Trophoblast cell (in vitro differentiated cells and primary cell): ENCODE measurements at regions not wholly inside any gene's neighbourhood (a gene's known extent, or its start where the extent isn't known, plus 50 kb on each side); places are given as distances from the start of the nearest gene placed in this dataset.

Source experiments
- DNase-seq, 2 donors: peaks; one replicate each; pipeline ENCODE4 v3.0.0-alpha.2; 2016
- H2AFZ ChIP-seq: 2 replicates; pipeline ENCODE4 v1.6.1; 2013; ENCODE audit warnings: low read length, moderate library complexity, mild to moderate bottlenecking; ENCODE audit not compliant: insufficient read depth, poor library complexity
- H2AK5ac ChIP-seq: 2 replicates; pipeline ENCODE4 v1.6.1; 2013; ENCODE audit warnings: mild to moderate bottlenecking, low read length
- H2BK120ac ChIP-seq: 2 replicates; pipeline ENCODE4 v1.6.1; 2013; ENCODE audit warnings: low read length, mild to moderate bottlenecking, moderate library complexity; ENCODE audit not compliant: insufficient read depth, poor library complexity
- H2BK12ac ChIP-seq: 2 replicates; pipeline ENCODE4 v1.6.1; 2013; ENCODE audit warnings: mild to moderate bottlenecking, low read length, moderate library complexity
- H2BK5ac ChIP-seq: 2 replicates; pipeline ENCODE4 v1.6.1; 2013; ENCODE audit warnings: low read length, low read depth, moderate library complexity, mild to moderate bottlenecking; ENCODE audit not compliant: poor library complexity
- H3K14ac ChIP-seq: 2 replicates; pipeline ENCODE4 v1.6.1; 2013; ENCODE audit warnings: mild to moderate bottlenecking, low read length
- H3K18ac ChIP-seq: 2 replicates; pipeline ENCODE4 v1.6.1; 2013; ENCODE audit warnings: mild to moderate bottlenecking, low read length
- H3K23ac ChIP-seq: 2 replicates; pipeline ENCODE4 v1.6.1; 2013; ENCODE audit warnings: low read length
- H3K27ac ChIP-seq: 2 replicates; pipeline ENCODE4 v1.5.1; 2013; ENCODE audit warnings: low read depth, mild to moderate bottlenecking, inconsistent platforms, low read length, moderate library complexity
- H3K27me3 ChIP-seq: 2 replicates; pipeline ENCODE4 v1.6.1; 2013; ENCODE audit warnings: inconsistent platforms, mild to moderate bottlenecking, low read length, moderate library complexity; ENCODE audit not compliant: insufficient read depth
- H3K36me3 ChIP-seq, 2 experiments: 1 replicate in 1 of 2; 2 replicates in 1 of 2; pipeline ENCODE4 v1.6.1; 2013; ENCODE audit warnings: low read length in 2 of 2, mild to moderate bottlenecking in 2 of 2, moderate library complexity in 1 of 2; ENCODE audit not compliant: insufficient read depth in 2 of 2, control insufficient read depth in 1 of 2
- H3K4ac ChIP-seq: 2 replicates; pipeline ENCODE4 v1.6.1; 2013; ENCODE audit warnings: low read depth, mild to moderate bottlenecking, low read length, moderate library complexity
- H3K4me1 ChIP-seq, 2 experiments: 1 replicate in 1 of 2; 2 replicates in 1 of 2; pipeline ENCODE4 v1.6.1; 2013; ENCODE audit warnings: low read length in 2 of 2, mild to moderate bottlenecking in 2 of 2, moderate library complexity in 1 of 2; ENCODE audit not compliant: insufficient read depth in 2 of 2, control insufficient read depth in 1 of 2
- H3K4me2 ChIP-seq: 2 replicates; pipeline ENCODE4 v1.6.1; 2013; ENCODE audit warnings: inconsistent platforms, mild to moderate bottlenecking, low read length, moderate library complexity
- H3K4me3 ChIP-seq: 2 replicates; pipeline ENCODE4 v1.5.1; 2013; ENCODE audit warnings: mild to moderate bottlenecking, low read depth, low read length, inconsistent platforms
- H3K79me1 ChIP-seq: one replicate; pipeline ENCODE4 v1.6.1; 2013; ENCODE audit warnings: low read length
- H3K79me2 ChIP-seq: 2 replicates; pipeline ENCODE4 v1.6.1; 2013; ENCODE audit warnings: low read length, mild to moderate bottlenecking; ENCODE audit not compliant: control insufficient read depth, insufficient read depth, poor library complexity
- H3K9ac ChIP-seq: 2 replicates; pipeline ENCODE4 v1.6.1; 2013; ENCODE audit warnings: mild to moderate bottlenecking, low read length
- H3K9me3 ChIP-seq: 2 replicates; pipeline ENCODE4 v1.6.1; 2013; ENCODE audit warnings: low read depth, mild to moderate bottlenecking, control low read depth, inconsistent platforms, low read length; ENCODE audit not compliant: insufficient read depth
- H4K12ac ChIP-seq: 2 replicates; pipeline ENCODE4 v1.6.1; 2013; ENCODE audit warnings: low read depth, mild to moderate bottlenecking, low read length, moderate library complexity
- H4K8ac ChIP-seq: 2 replicates; pipeline ENCODE4 v1.6.1; 2013; ENCODE audit warnings: low read depth, mild to moderate bottlenecking, low read length, moderate library complexity
- H4K91ac ChIP-seq: one replicate; pipeline ENCODE4 v1.6.1; 2013; ENCODE audit warnings: low read depth, mild to moderate bottlenecking, low read length, moderate library complexity
- WGBS: extraction: QIAGEN DNeasy Blood & Tissue Kit; methylation state at CpG from one replicate; pipeline ENCODE4 v1.1.7; 2013; ENCODE audit warnings: missing lambda C conversion rate; ENCODE audit not compliant: insufficient read length, insufficient coverage; ENCODE audit errors: extremely low coverage; 5-methylcytosine and 5-hydroxymethylcytosine counted together

DNA sequence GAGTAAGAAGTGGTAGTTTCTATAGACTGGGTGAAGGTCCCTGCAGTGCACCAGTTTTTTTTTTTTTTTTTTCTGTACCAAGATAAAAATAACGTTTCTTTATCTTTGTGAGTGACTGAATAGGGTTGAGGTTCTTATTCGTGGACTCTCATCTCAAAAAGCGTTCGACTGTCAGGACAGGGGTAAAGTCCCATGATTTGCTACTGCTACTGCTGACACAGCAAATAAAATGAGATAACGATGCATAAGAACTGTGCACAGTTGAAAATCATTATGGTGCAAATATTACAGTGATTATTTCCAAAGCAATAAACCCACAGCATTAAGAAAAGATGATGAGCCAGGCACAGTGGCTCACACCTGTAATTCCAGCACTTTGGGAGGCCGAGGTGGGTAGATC lies 482.0 kb upstream of the CHST9 start:
- H2BK120ac ChIP-seq: no peak overlapping the region
- no peak overlapping the region for H3K23ac ChIP-seq
- no peak overlapping the region for H4K8ac ChIP-seq
- H2AFZ ChIP-seq: no peak overlapping the region
- H3K36me3 ChIP-seq: no peaks in the 10 kb centered on the region
- H3K4me1 ChIP-seq: no peaks in the 10 kb centered on the region
- H3K27me3 ChIP-seq: no peaks in the 10 kb centered on the region
- no peaks in the 10 kb centered on the region for H3K79me1 ChIP-seq
- no peak overlapping the region for H2BK5ac ChIP-seq
- H3K4me3 ChIP-seq: no peak overlapping the region
- no peak overlapping the region for H2AK5ac ChIP-seq
- no peak overlapping the region for H3K18ac ChIP-seq
- DNase-seq: no peak
- H3K9me3 ChIP-seq: no peaks in the 10 kb centered on the region
- no peak overlapping the region for H3K4ac ChIP-seq
- no peak overlapping the region for H3K27ac ChIP-seq
- H4K12ac ChIP-seq: no peak overlapping the region
- no peak overlapping the region for H2BK12ac ChIP-seq
- no peak overlapping the region for H3K4me2 ChIP-seq
- H3K79me2 ChIP-seq: no peaks in the 10 kb centered on the region
- WGBS: no CpG with 5 or more reads among the region's 6 CpGs
- H4K91ac ChIP-seq: no peak overlapping the region
- no peak overlapping the region for H3K14ac ChIP-seq
- no peak overlapping the region for H3K9ac ChIP-seq

- no peak overlapping the region for H3K4me3 ChIP-seq
- H3K4me2 ChIP-seq: no peak overlapping the region
- no peaks in the 10 kb centered on the region for H3K79me2 ChIP-seq
- no peak overlapping the region for H4K91ac ChIP-seq
- H2AFZ ChIP-seq: no peak overlapping the region
- no peaks in the 10 kb centered on the region for H3K79me1 ChIP-seq
- H4K8ac ChIP-seq: no peak overlapping the region
- H4K12ac ChIP-seq: no peak overlapping the region
- no peaks in the 10 kb centered on the region for H3K27me3 ChIP-seq
- no peaks in the 10 kb centered on the region for H3K36me3 ChIP-seq
- H2BK120ac ChIP-seq: no peak overlapping the region
- no peaks in the 10 kb centered on the region for H3K9me3 ChIP-seq
- no peak overlapping the region for H3K4ac ChIP-seq
- no peak overlapping the region for H3K14ac ChIP-seq
- no peak overlapping the region for H3K23ac ChIP-seq
- no peak overlapping the region for H2BK12ac ChIP-seq
- no CpG with 5 or more reads among the region's 3 CpGs for WGBS
- H3K27ac ChIP-seq: no peak overlapping the region
- DNase-seq: no peak
- no peak overlapping the region for H3K9ac ChIP-seq
- H3K18ac ChIP-seq: no peak overlapping the region
- no peaks in the 10 kb centered on the region for H3K4me1 ChIP-seq
- no peak overlapping the region for H2BK5ac ChIP-seq
- no peak overlapping the region for H2AK5ac ChIP-seq
These were observed 480.9 kb upstream of the CHST9 start for GRCh38 chr18:27666016-27666415.

DNA sequence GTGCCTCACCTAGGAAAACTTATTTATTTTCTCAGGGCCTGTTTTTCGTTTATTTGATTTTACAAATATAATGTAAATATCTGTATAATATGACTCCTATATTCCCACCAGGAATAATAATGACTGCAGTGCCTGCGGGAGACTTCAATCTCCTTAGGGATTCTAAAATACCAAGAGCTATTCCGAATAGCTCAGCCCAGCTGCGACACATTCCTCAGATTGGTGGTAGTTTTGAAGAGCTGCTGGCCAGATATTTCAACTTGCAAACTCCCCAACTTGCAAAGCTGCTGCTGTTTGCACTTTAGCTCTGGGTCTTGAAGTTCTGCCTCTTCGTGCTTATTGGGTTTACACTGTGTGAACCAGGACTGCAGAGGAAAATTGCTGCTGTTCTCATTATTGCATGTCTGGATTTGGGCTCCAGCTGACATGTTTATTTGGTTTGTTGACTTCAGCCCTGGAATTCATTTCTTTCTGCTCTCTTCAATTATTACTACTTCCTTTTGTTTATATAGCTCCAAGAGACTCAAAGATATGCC lies 480.2 kb upstream of the CHST9 start:
- no CpG with 5 or more reads among the region's 5 CpGs for WGBS
- H2BK5ac ChIP-seq: no peak overlapping the region
- H3K4me1 ChIP-seq: no peaks in the 10 kb centered on the region
- H3K27me3 ChIP-seq: no peaks in the 10 kb centered on the region
- no peaks in the 10 kb centered on the region for H3K36me3 ChIP-seq
- no peak overlapping the region for H4K12ac ChIP-seq
- no peaks in the 10 kb centered on the region for H3K9me3 ChIP-seq
- no peaks in the 10 kb centered on the region for H3K79me2 ChIP-seq
- H3K4ac ChIP-seq: no peak overlapping the region
- no peak overlapping the region for H3K18ac ChIP-seq
- no peaks in the 10 kb centered on the region for H3K79me1 ChIP-seq
- no peak overlapping the region for H3K9ac ChIP-seq
- H3K23ac ChIP-seq: no peak overlapping the region
- no peak overlapping the region for H4K8ac ChIP-seq
- peak in 1 of 2 donors; percentile 21 for DNase-seq
- no peak overlapping the region for H3K4me2 ChIP-seq
- no peak overlapping the region for H2BK120ac ChIP-seq
- no peak overlapping the region for H3K4me3 ChIP-seq
- no peak overlapping the region for H3K27ac ChIP-seq
- no peak overlapping the region for H4K91ac ChIP-seq
- H2BK12ac ChIP-seq: no peak overlapping the region
- H3K14ac ChIP-seq: no peak overlapping the region
- H2AK5ac ChIP-seq: no peak overlapping the region
- no peak overlapping the region for H2AFZ ChIP-seq

GRCh38 chr18:27662949-27663348 lies 477.8 kb upstream of the CHST9 start:
- H2BK5ac ChIP-seq: no peak overlapping the region
- H3K14ac ChIP-seq: no peak overlapping the region
- no peak overlapping the region for H3K23ac ChIP-seq
- H4K8ac ChIP-seq: no peak overlapping the region
- no peak overlapping the region for H3K27ac ChIP-seq
- H4K91ac ChIP-seq: no peak overlapping the region
- H3K4me1 ChIP-seq: no peaks in the 10 kb centered on the region
- H3K4ac ChIP-seq: no peak overlapping the region
- no peaks in the 10 kb centered on the region for H3K79me2 ChIP-seq
- no peak overlapping the region for H2AFZ ChIP-seq
- H3K9ac ChIP-seq: no peak overlapping the region
- H3K36me3 ChIP-seq: no peaks in the 10 kb centered on the region
- H3K27me3 ChIP-seq: no peaks in the 10 kb centered on the region
- no peak overlapping the region for H2AK5ac ChIP-seq
- no peak overlapping the region for H3K4me2 ChIP-seq
- no peak for DNase-seq
- no peak overlapping the region for H3K4me3 ChIP-seq
- WGBS: no CpG with 5 or more reads among the region's 4 CpGs
- H2BK12ac ChIP-seq: no peak overlapping the region
- no peak overlapping the region for H4K12ac ChIP-seq
- no peak overlapping the region for H3K18ac ChIP-seq
- no peak overlapping the region for H2BK120ac ChIP-seq
- no peaks in the 10 kb centered on the region for H3K79me1 ChIP-seq
- no peaks in the 10 kb centered on the region for H3K9me3 ChIP-seq
